Esophagus muscularis mucosa (tissue), 4 donors: ENCODE measurements at regions not wholly inside any gene's neighbourhood (a gene's known extent, or its start where the extent isn't known, plus 50 kb on each side); places are given as distances from the start of the nearest gene placed in this dataset.

Experiments
- DNase-seq: peaks from one replicate; pipeline ENCODE4 v3.0.0-alpha.2; 2017; ENCODE audit errors: extremely low spot score
- H3K27ac ChIP-seq, 4 donors: fragments of 200-600 bp; sonication (generic); replicated peaks in 1 of 4; 1 replicate in 3 of 4; 2 replicates in 1 of 4; pipeline ENCODE4 v1.5.1; 2016 to 2019; ENCODE audit warnings: mild to moderate bottlenecking in 1 of 4
- H3K27me3 ChIP-seq, 4 donors: fragments of 200-600 bp; sonication (generic); one replicate each; pipeline versions ENCODE4 v1.5.1 to v1.6.0; 2016 to 2019
- H3K36me3 ChIP-seq, 4 donors: fragments of 200-600 bp; sonication (generic); one replicate each; pipeline ENCODE4 v1.5.1; 2016 to 2019
- H3K4me1 ChIP-seq, 4 donors: fragments of 200-600 bp; sonication (generic); one replicate each; pipeline ENCODE4 v1.5.1; 2016 to 2019
- H3K4me3 ChIP-seq, 4 donors: fragments of 200-600 bp; sonication (generic); 1 replicate in 2 of 4; 2 replicates in 2 of 4; pipeline ENCODE4 v1.5.1; 2016 to 2019; ENCODE audit warnings: mild to moderate bottlenecking in 4 of 4, moderate library complexity in 1 of 4
- H3K9me3 ChIP-seq, 4 donors: fragments of 200-600 bp; sonication (generic); 1 replicate in 3 of 4; 2 replicates in 1 of 4; pipeline ENCODE4 v1.5.1; 2016 to 2019
- CTCF ChIP-seq, 3 experiments: fragments of 200-600 bp in 2 of 3; fragments of 450-650 bp in 1 of 3; sonication (generic) in 2 of 3; IDR thresholded peaks; one replicate each; pipeline ENCODE4 v1.5.1; 2017 to 2019; ENCODE audit warnings: antibody characterized with exemption in 3 of 3, mild to moderate bottlenecking in 2 of 3, moderate library complexity in 1 of 3
- EP300 ChIP-seq: sonication (generic); formaldehyde crosslinking; IDR thresholded peaks from one replicate; pipeline ENCODE4 v1.6.1; 2017; ENCODE audit warnings: antibody characterized with exemption
- POLR2A ChIP-seq: fragments of 450-650 bp; IDR thresholded peaks from one replicate; pipeline ENCODE4 v1.6.1; 2017; ENCODE audit warnings: antibody characterized with exemption, moderate library complexity, mild to moderate bottlenecking, low read depth
- POLR2AphosphoS5 ChIP-seq, 2 donors: sonication (generic); formaldehyde crosslinking; IDR thresholded peaks; one replicate each; pipeline ENCODE4 v1.6.1; 2017; ENCODE audit warnings: antibody characterized with exemption in 2 of 2
- WGBS: methylation state at CpG from one replicate; pipeline ENCODE4 v1.1.5; 2018; 5-methylcytosine and 5-hydroxymethylcytosine counted together
- intact Hi-C: fragments of 100-400 bp; cut with DNase I; formaldehyde crosslinking; loops from one replicate; pipeline ENCODE4 v1.15.1; 2023

GRCh38 chr5:106768392-106768791 is 902.3 kb downstream of the EFNA5 start:
- Histone ChIP-seq H3K27ac (no peak overlapping the region), H3K9me3 (no peaks in the 10 kb centered on the region), H3K4me3 (no peak overlapping the region), H3K36me3 (no peaks in the 10 kb centered on the region), H3K4me1 (no peaks in the 10 kb centered on the region), H3K27me3 (no peaks in the 10 kb centered on the region)
- WGBS: 89% methylated on average over 4 of the region's 4 CpGs
- no peak for DNase-seq
- TF ChIP-seq EP300 (no peak), POLR2AphosphoS5 (IDR thresholded peaks at IDR 0.05) (no peak), POLR2A (no peak), CTCF (IDR thresholded peaks at IDR 0.05) (no peak)
- intact Hi-C loops: no loop called here

GRCh38 chr5:106766916-106767315 is 903.8 kb downstream of the EFNA5 start:
- no peak for DNase-seq
- 89% methylated on average over 2 of the region's 2 CpGs for WGBS
- no peak overlapping the region for H3K27ac ChIP-seq
- intact Hi-C loops: no loop called here
- H3K4me3 ChIP-seq: no peak overlapping the region
- no peaks in the 10 kb centered on the region for H3K36me3 ChIP-seq
- TF ChIP-seq EP300 (no peak), CTCF (IDR thresholded peaks at IDR 0.05) (no peak), POLR2A (no peak), POLR2AphosphoS5 (IDR thresholded peaks at IDR 0.05) (no peak)
- H3K9me3 ChIP-seq: no peaks in the 10 kb centered on the region
- H3K27me3 ChIP-seq: no peaks in the 10 kb centered on the region
- no peaks in the 10 kb centered on the region for H3K4me1 ChIP-seq

- intact Hi-C loops: no loop called here
- TF ChIP-seq POLR2AphosphoS5 (IDR thresholded peaks at IDR 0.05): no peak
- no peak for TF ChIP-seq CTCF (IDR thresholded peaks at IDR 0.05)
- TF ChIP-seq POLR2A: no peak
- no peak for TF ChIP-seq EP300
Measured at GRCh38 chr5:106759581-106759980, 911.2 kb downstream of the EFNA5 start.

GRCh38 chr5:106759152-106759551 is 911.6 kb downstream of the EFNA5 start:
- WGBS: 79% methylated on average over 1 of the region's 1 CpG
- H3K4me1 ChIP-seq: no peaks in the 10 kb centered on the region
- no peak overlapping the region for H3K27ac ChIP-seq
- no peaks in the 10 kb centered on the region for H3K27me3 ChIP-seq
- no peak for TF ChIP-seq POLR2AphosphoS5 (IDR thresholded peaks at IDR 0.05)
- no peak for TF ChIP-seq CTCF (IDR thresholded peaks at IDR 0.05)
- TF ChIP-seq POLR2A: no peak
- no peaks in the 10 kb centered on the region for H3K9me3 ChIP-seq
- intact Hi-C loops: no loop called here
- H3K36me3 ChIP-seq: no peaks in the 10 kb centered on the region
- no peak for DNase-seq
- no peak overlapping the region for H3K4me3 ChIP-seq

More at GRCh38 chr5:106759581-106759980, 911.2 kb downstream of the EFNA5 start:
- 64% methylated on average over 3 of the region's 3 CpGs for whole genome bisulfite sequencing
- Histone ChIP-seq H3K4me3 (no peak overlapping the region), H3K9me3 (no peaks in the 10 kb centered on the region), H3K27ac (no peak overlapping the region), H3K36me3 (no peaks in the 10 kb centered on the region), H3K4me1 (no peaks in the 10 kb centered on the region), H3K27me3 (no peaks in the 10 kb centered on the region)
- no peak for DNase-seq

- Histone ChIP-seq H3K27ac (no peak overlapping the region), H3K27me3 (no peaks in the 10 kb centered on the region), H3K4me3 (no peak overlapping the region), H3K4me1 (no peaks in the 10 kb centered on the region), H3K36me3 (no peaks in the 10 kb centered on the region), H3K9me3 (no peaks in the 10 kb centered on the region)
- no peak for TF ChIP-seq POLR2AphosphoS5 (IDR thresholded peaks at IDR 0.05)
- TF ChIP-seq POLR2A: no peak
- TF ChIP-seq EP300: no peak
- WGBS: 72% methylated on average over 3 of the region's 3 CpGs
- intact Hi-C loops: no loop called here
- no peak for DNase-seq
Measured at GRCh38 chr5:106757672-106758071, 913.1 kb downstream of the EFNA5 start.
